ENCODE measurements at regions not wholly inside any gene's neighbourhood (a gene's known extent, or its start where the extent isn't known, plus 50 kb on each side); places are given as distances from the start of the nearest gene placed in this dataset.

- intact Hi-C loops (cut with DNase I): no loop called here
- DNase-seq: no peak
Measured at GRCh38 chr14:81826081-81826480, 292.4 kb upstream of the SEL1L start.

GRCh38 chr14:81829447-81829846, 295.8 kb upstream of the SEL1L start:
- DNase-seq: peak in 2 of 10 donors; percentile 4 to 82
- intact Hi-C loops (cut with DNase I): no loop called here

GRCh38 chr14:81831128-81831820, 297.6 kb upstream of the SEL1L start:
- DNase-seq: no peak
- intact Hi-C loops (cut with DNase I): no loop called here

GRCh38 chr14:81834308-81834707, 300.7 kb upstream of the SEL1L start:
- intact Hi-C loops (cut with DNase I): no loop called here
- no peak for DNase-seq

- no peak for DNase-seq
- intact Hi-C loops (cut with DNase I): no loop called here
Measured at GRCh38 chr14:81837304-81837703, 303.7 kb upstream of the SEL1L start.

GRCh38 chr14:81839056-81839455, 305.4 kb upstream of the SEL1L start:
- intact Hi-C loops (cut with DNase I): no loop called here
- DNase-seq: no peak

- DNase-seq: no peak
- intact Hi-C loops (cut with DNase I): no loop called here
Measured at GRCh38 chr14:81841346-81841745, 307.7 kb upstream of the SEL1L start.

- intact Hi-C loops (cut with DNase I): no loop called here
- no peak for DNase-seq
Measured at GRCh38 chr14:81849714-81850113, 316.1 kb upstream of the SEL1L start.

GRCh38 chr14:81855007-81855406, 321.4 kb upstream of the SEL1L start:
- DNase-seq: no peak
- intact Hi-C loops (cut with DNase I): no loop called here

GRCh38 chr14:81859046-81859445, 325.4 kb upstream of the SEL1L start:
- intact Hi-C loops (cut with DNase I): no loop called here
- no peak for DNase-seq

- intact Hi-C loops (cut with DNase I): no loop called here
- no peak for DNase-seq
Measured at GRCh38 chr14:81868172-81868571, 334.5 kb upstream of the SEL1L start.

GRCh38 chr14:81871706-81872105, 338.1 kb upstream of the SEL1L start:
- intact Hi-C loops (cut with DNase I): no loop called here
- DNase-seq: no peak

GRCh38 chr14:81884382-81884781, 350.7 kb upstream of the SEL1L start:
- intact Hi-C loops (cut with DNase I): no loop called here
- DNase-seq: no peak

- intact Hi-C loops (cut with DNase I): no loop called here
- no peak for DNase-seq
Measured at GRCh38 chr14:81886588-81886987, 352.9 kb upstream of the SEL1L start.

GRCh38 chr14:81889529-81889928, 355.9 kb upstream of the SEL1L start:
- no peak for DNase-seq
- intact Hi-C loops (cut with DNase I): no loop called here

- DNase-seq: no peak
- intact Hi-C loops (cut with DNase I): no loop called here
Measured at GRCh38 chr14:81890020-81890419, 356.4 kb upstream of the SEL1L start.

GRCh38 chr14:81903477-81903876, 369.8 kb upstream of the SEL1L start:
- intact Hi-C loops (cut with DNase I): no loop called here
- no peak for DNase-seq

GRCh38 chr14:81927070-81927469, 393.4 kb upstream of the SEL1L start:
- intact Hi-C loops (cut with DNase I): no loop called here
- no peak for DNase-seq

GRCh38 chr14:81931828-81932227, 398.2 kb upstream of the SEL1L start:
- no peak for DNase-seq
- intact Hi-C loops (cut with DNase I): no loop called here

GRCh38 chr14:81936348-81936747, 402.7 kb upstream of the SEL1L start:
- DNase-seq: no peak
- intact Hi-C loops (cut with DNase I): no loop called here

GRCh38 chr14:81936902-81937301, 403.2 kb upstream of the SEL1L start:
- intact Hi-C loops (cut with DNase I): no loop called here
- DNase-seq: no peak

GRCh38 chr14:81938341-81938740, 404.7 kb upstream of the SEL1L start:
- no peak for DNase-seq
- intact Hi-C loops (cut with DNase I): no loop called here

- intact Hi-C loops (cut with DNase I): no loop called here
- no peak for DNase-seq
Measured at GRCh38 chr14:81940651-81941050, 407.0 kb upstream of the SEL1L start.

Measured in posterior cingulate gyrus (tissue), 11 donors.